Upper lobe of left lung (tissue), 4 donors: ENCODE measurements at regions not wholly inside any gene's neighbourhood (a gene's known extent, or its start where the extent isn't known, plus 50 kb on each side); places are given as distances from the start of the nearest gene placed in this dataset.

ENCODE experiments used
- CTCF ChIP-seq, 6 experiments: fragments of 450-650 bp in 4 of 6; fragments of 200-600 bp in 2 of 6; sonication (generic) in 2 of 6; IDR thresholded peaks; one replicate each; pipeline ENCODE4 v1.5.1; 2016 to 2019; ENCODE audit warnings: antibody characterized with exemption in 6 of 6
- EP300 ChIP-seq, 4 donors: sonication (generic); formaldehyde crosslinking; IDR thresholded peaks; one replicate each; pipeline ENCODE4 v1.5.1; 2017; ENCODE audit warnings: antibody characterized with exemption in 4 of 4, control low read depth in 2 of 4
- POLR2A ChIP-seq, 4 donors: fragments of 450-650 bp; IDR thresholded peaks; one replicate each; pipeline ENCODE4 v1.5.1; 2016 to 2017; ENCODE audit warnings: antibody characterized with exemption in 4 of 4, mild to moderate bottlenecking in 2 of 4
- POLR2AphosphoS5 ChIP-seq, 2 donors: sonication (generic); formaldehyde crosslinking; IDR thresholded peaks; one replicate each; pipeline ENCODE4 v1.5.1; 2017; ENCODE audit warnings: antibody characterized with exemption in 2 of 2

- no peak for TF ChIP-seq CTCF (IDR thresholded peaks at IDR 0.05)
- TF ChIP-seq EP300 (IDR thresholded peaks at IDR 0.05), result no peak
- TF ChIP-seq POLR2A (IDR thresholded peaks at IDR 0.05), result no peak
- TF ChIP-seq POLR2AphosphoS5 (IDR thresholded peaks at IDR 0.05), result no peak
Observed at GRCh38 chr10:129335396-129335795, 131.6 kb upstream of the MGMT start.
